Neuronal stem cell (in vitro differentiated cells): ENCODE measurements at regions not wholly inside any gene's neighbourhood (a gene's known extent, or its start where the extent isn't known, plus 50 kb on each side); places are given as distances from the start of the nearest gene placed in this dataset.

Source experiments
- DNase-seq: peaks from one replicate; pipeline ENCODE4 v3.0.0-alpha.2; 2013; ENCODE audit warnings: low spot score
- H2AFZ ChIP-seq: one replicate; pipeline ENCODE4 v1.6.1; 2013; ENCODE audit warnings: mild to moderate bottlenecking, low read length, inconsistent platforms
- H2AK5ac ChIP-seq: 2 replicates; pipeline ENCODE4 v1.6.1; 2013; ENCODE audit warnings: low read depth, mild to moderate bottlenecking, inconsistent platforms, low read length, moderate library complexity, mixed read lengths
- H2BK120ac ChIP-seq: 2 replicates; pipeline ENCODE4 v1.6.1; 2013; ENCODE audit warnings: low read depth, mild to moderate bottlenecking, inconsistent platforms, low read length, moderate library complexity, mixed read lengths
- H2BK12ac ChIP-seq: one replicate; pipeline ENCODE4 v1.6.1; 2013; ENCODE audit warnings: low read length, inconsistent platforms
- H2BK15ac ChIP-seq: 2 replicates; pipeline ENCODE4 v1.6.1; 2013; ENCODE audit warnings: mild to moderate bottlenecking, low read length, inconsistent platforms, mixed read lengths
- H2BK5ac ChIP-seq: one replicate; pipeline ENCODE4 v1.6.1; 2013; ENCODE audit warnings: inconsistent platforms, mild to moderate bottlenecking, low read length, moderate library complexity
- H3K14ac ChIP-seq: one replicate; pipeline ENCODE4 v1.6.1; 2013; ENCODE audit warnings: low read length, inconsistent platforms
- H3K18ac ChIP-seq: 2 replicates; pipeline ENCODE4 v1.6.1; 2013; ENCODE audit warnings: low read length, inconsistent platforms
- H3K23ac ChIP-seq: 2 replicates; pipeline ENCODE4 v1.6.1; 2013; ENCODE audit warnings: low read depth, mild to moderate bottlenecking, mixed read lengths, low read length, inconsistent platforms; ENCODE audit not compliant: poor library complexity
- H3K27ac ChIP-seq: replicated peaks from 3 replicates; pipeline ENCODE4 v1.5.1; 2013; ENCODE audit warnings: low read length, inconsistent platforms
- H3K27me3 ChIP-seq, 3 experiments: 2 replicates each; pipeline ENCODE4 v1.6.1; 2013; ENCODE audit warnings: low read length in 3 of 3, mild to moderate bottlenecking in 2 of 3, inconsistent platforms in 1 of 3, low read depth in 1 of 3, mixed read lengths in 1 of 3, moderate library complexity in 1 of 3; ENCODE audit not compliant: control insufficient read depth in 3 of 3, insufficient read depth in 3 of 3
- H3K36me3 ChIP-seq, 2 donors: replicated peaks in 1 of 2; 2 replicates each; pipeline ENCODE4 v1.6.1; 2013; ENCODE audit warnings: low read length in 2 of 2; ENCODE audit not compliant: control insufficient read depth in 2 of 2, insufficient read depth in 2 of 2
- H3K4ac ChIP-seq: 2 replicates; pipeline ENCODE4 v1.6.1; 2013; ENCODE audit warnings: inconsistent platforms, mild to moderate bottlenecking, low read length, moderate library complexity
- H3K4me1 ChIP-seq, 2 donors: 1 replicate in 1 of 2; 2 replicates in 1 of 2; pipeline ENCODE4 v1.6.1; 2013; ENCODE audit warnings: low read length in 2 of 2, low read depth in 1 of 2; ENCODE audit not compliant: control insufficient read depth in 2 of 2, insufficient read depth in 1 of 2
- H3K4me2 ChIP-seq: one replicate; pipeline ENCODE4 v1.6.1; 2013; ENCODE audit warnings: mild to moderate bottlenecking, low read length, inconsistent platforms; ENCODE audit not compliant: insufficient read depth, poor library complexity, severe bottlenecking
- H3K4me3 ChIP-seq, 2 donors: 2 replicates each; pipeline ENCODE4 v1.5.1; 2013; ENCODE audit warnings: low read length in 2 of 2, mild to moderate bottlenecking in 2 of 2, inconsistent platforms in 1 of 2, moderate library complexity in 1 of 2
- H3K79me1 ChIP-seq: one replicate; pipeline ENCODE4 v1.6.1; 2013; ENCODE audit warnings: low read depth, mild to moderate bottlenecking, inconsistent platforms, low read length, moderate library complexity
- H3K9ac ChIP-seq: one replicate; pipeline ENCODE4 v1.6.1; 2013; ENCODE audit warnings: mild to moderate bottlenecking, low read depth, low read length, inconsistent platforms; ENCODE audit not compliant: poor library complexity
- H3K9me3 ChIP-seq, 2 donors: replicated peaks in 1 of 2; 2 replicates each; pipeline versions ENCODE3 to v1.6.1; 2013; ENCODE audit warnings: low read length in 2 of 2, mild to moderate bottlenecking in 2 of 2, inconsistent platforms in 1 of 2, low read depth in 1 of 2, mixed read lengths in 1 of 2, moderate library complexity in 1 of 2; ENCODE audit not compliant: control insufficient read depth in 2 of 2, insufficient read depth in 1 of 2
- H4K8ac ChIP-seq: one replicate; pipeline ENCODE4 v1.6.1; 2013; ENCODE audit warnings: low read depth, mild to moderate bottlenecking, inconsistent platforms, low read length, moderate library complexity
- H4K91ac ChIP-seq: one replicate; pipeline ENCODE4 v1.6.1; 2013; ENCODE audit warnings: low read length, low read depth, mild to moderate bottlenecking, inconsistent platforms; ENCODE audit not compliant: poor library complexity
- WGBS, 2 donors: extraction: QIAGEN DNeasy Blood & Tissue Kit; methylation state at CpG; one replicate each; pipeline ENCODE4 v1.1.7; 2013; ENCODE audit warnings: missing lambda C conversion rate in 2 of 2, mixed read lengths in 1 of 2; ENCODE audit not compliant: insufficient read length in 2 of 2, insufficient replicate concordance in 1 of 2; ENCODE audit errors: extremely low coverage in 2 of 2; 5-methylcytosine and 5-hydroxymethylcytosine counted together

GRCh38 chr17:72432881-72433280, 312.1 kb downstream of the SOX9 start:
- H3K27ac ChIP-seq: no peak overlapping the region
- H3K36me3 ChIP-seq: no peaks in the 10 kb centered on the region
- no peak overlapping the region for H2BK12ac ChIP-seq

GRCh38 chr17:72433797-72434196, 313.0 kb downstream of the SOX9 start:
- H3K9ac ChIP-seq: no peak overlapping the region
- no peak overlapping the region for H2AK5ac ChIP-seq
- H2BK120ac ChIP-seq: no peak overlapping the region
- no peaks in the 10 kb centered on the region for H3K79me1 ChIP-seq
- no CpG with 5 or more reads among the region's 3 CpGs for WGBS, 2 donors
- H3K4me1 ChIP-seq: peaks cover 0 to 9% of the 10 kb centered on the region in 2 donors
- no peak overlapping the region for H4K91ac ChIP-seq
- no peak overlapping the region for H2BK12ac ChIP-seq
- no peak overlapping the region for H3K27ac ChIP-seq
- no peak overlapping the region for H2BK5ac ChIP-seq
- H3K9me3 ChIP-seq: no peaks in the 10 kb centered on the region
- H3K18ac ChIP-seq: no peak overlapping the region
- H2BK15ac ChIP-seq: no peak overlapping the region
- H3K36me3 ChIP-seq: no peaks in the 10 kb centered on the region
- no peak for DNase-seq
- no peak overlapping the region for H3K4me2 ChIP-seq
- H3K14ac ChIP-seq: no peak overlapping the region
- no peaks in the 10 kb centered on the region for H3K27me3 ChIP-seq
- no peak overlapping the region for H3K4ac ChIP-seq
- no peak overlapping the region for H3K23ac ChIP-seq
- H2AFZ ChIP-seq: no peak overlapping the region
- no peak overlapping the region for H3K4me3 ChIP-seq
- H4K8ac ChIP-seq: no peak overlapping the region

More at GRCh38 chr17:72432881-72433280, 312.1 kb downstream of the SOX9 start:
- no peak overlapping the region for H3K4me2 ChIP-seq
- no peak overlapping the region for H4K8ac ChIP-seq
- no CpG with 5 or more reads among the region's 4 CpGs for WGBS, 2 donors
- no peak overlapping the region for H3K14ac ChIP-seq
- no peak overlapping the region for H2BK5ac ChIP-seq
- H3K4me3 ChIP-seq: no peak overlapping the region
- no peaks in the 10 kb centered on the region for H3K27me3 ChIP-seq
- no peak overlapping the region for H2BK120ac ChIP-seq
- no peak overlapping the region for H4K91ac ChIP-seq
- H3K9ac ChIP-seq: no peak overlapping the region
- H3K9me3 ChIP-seq: no peaks in the 10 kb centered on the region
- no peak overlapping the region for H3K18ac ChIP-seq
- no peak overlapping the region for H2AK5ac ChIP-seq
- H3K23ac ChIP-seq: no peak overlapping the region
- H3K4me1 ChIP-seq: peaks cover 0 to 9% of the 10 kb centered on the region in 2 donors
- H3K79me1 ChIP-seq: no peaks in the 10 kb centered on the region
- no peak overlapping the region for H3K4ac ChIP-seq
- H2BK15ac ChIP-seq: no peak overlapping the region
- H2AFZ ChIP-seq: no peak overlapping the region
- DNase-seq: no peak

- Histone ChIP-seq H3K4me2 (no peak overlapping the region), H3K27ac (no peak overlapping the region), H3K14ac (no peak overlapping the region), H3K9ac (no peak overlapping the region), H2AFZ (no peak overlapping the region), H2AK5ac (no peak overlapping the region), H3K79me1 (no peaks in the 10 kb centered on the region), H4K91ac (no peak overlapping the region), H2BK5ac (no peak overlapping the region), H4K8ac (no peak overlapping the region), H2BK15ac (no peak overlapping the region), H2BK12ac (no peak overlapping the region), H3K27me3 (no peaks in the 10 kb centered on the region), H3K23ac (no peak overlapping the region), H3K36me3 (no peaks in the 10 kb centered on the region), H3K18ac (no peak overlapping the region), H3K9me3 (no peaks in the 10 kb centered on the region), H3K4me3 (no peak overlapping the region), H3K4ac (no peak overlapping the region), H2BK120ac (no peak overlapping the region), H3K4me1 (peaks cover 0 to 9% of the 10 kb centered on the region in 2 donors)
- DNase-seq: no peak
These were observed 313.8 kb downstream of the SOX9 start for GRCh38 chr17:72434581-72434980.

- Histone ChIP-seq H2AK5ac (no peak overlapping the region), H2BK120ac (no peak overlapping the region), H3K23ac (no peak overlapping the region), H3K4ac (no peak overlapping the region), H3K9me3 (no peaks in the 10 kb centered on the region), H2AFZ (no peak overlapping the region), H3K27me3 (no peaks in the 10 kb centered on the region), H3K18ac (peak overlapping the region; percentile 63), H4K91ac (no peak overlapping the region), H3K27ac (no peak overlapping the region), H3K14ac (peak overlapping the region; percentile 95), H2BK12ac (no peak overlapping the region), H3K9ac (no peak overlapping the region), H4K8ac (no peak overlapping the region), H3K79me1 (no peaks in the 10 kb centered on the region), H2BK15ac (no peak overlapping the region), H3K4me3 (no peak overlapping the region), H2BK5ac (no peak overlapping the region), H3K36me3 (no peaks in the 10 kb centered on the region), H3K4me1 (peaks cover 0 to 9% of the 10 kb centered on the region in 2 donors), H3K4me2 (no peak overlapping the region)
- no CpG with 5 or more reads among the region's 9 CpGs for WGBS, 2 donors
- no peak for DNase-seq
These were observed 314.3 kb downstream of the SOX9 start for GRCh38 chr17:72434991-72435618.
